HTR-8/SVneo (cell line): ENCODE measurements at regions not wholly inside any gene's neighbourhood (a gene's known extent, or its start where the extent isn't known, plus 50 kb on each side); places are given as distances from the start of the nearest gene placed in this dataset.
"Not testable (repeated sequence)": the region's sequence is repeated elsewhere in the genome, so short reads cannot be mapped to it uniquely, and the experiment has no call there.

Experiments
- DNase-seq: peaks from one replicate; pipeline ENCODE4 v3.0.0; 2011; ENCODE audit warnings: low spot score, mixed read lengths; ENCODE audit not compliant: insufficient read length
- FAIRE-seq: peaks from 2 replicates; lab custom pipeline; 2011; peaks lifted over from hg19 to GRCh38; lab: Jason Lieb, UNC

- no peak for FAIRE-seq
- DNase-seq: peak; percentile 28
Observed at GRCh38 chr10:90222372-90222771, 521.0 kb downstream of the KIF20B start.

DNA sequence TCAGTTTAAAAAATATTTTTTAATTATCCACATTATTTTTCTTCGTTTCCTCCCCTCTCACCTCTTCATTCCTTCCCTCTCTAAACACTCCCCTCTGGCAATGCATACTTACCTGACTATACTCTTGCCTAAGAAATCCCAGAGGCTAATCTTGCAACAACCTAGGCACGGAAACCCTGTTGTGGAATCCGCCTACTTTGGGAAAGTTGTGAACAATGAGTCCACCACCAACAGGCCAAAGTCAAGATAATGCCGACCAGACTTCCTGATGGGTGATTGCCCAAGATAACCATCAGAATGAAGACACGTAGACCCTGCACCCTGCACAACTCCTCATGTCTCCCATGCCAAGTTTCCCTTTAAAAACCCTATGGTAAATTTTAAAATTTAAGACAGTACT, 521.5 kb downstream of the KIF20B start:
- FAIRE-seq: no peak
- DNase-seq: no peak

DNA sequence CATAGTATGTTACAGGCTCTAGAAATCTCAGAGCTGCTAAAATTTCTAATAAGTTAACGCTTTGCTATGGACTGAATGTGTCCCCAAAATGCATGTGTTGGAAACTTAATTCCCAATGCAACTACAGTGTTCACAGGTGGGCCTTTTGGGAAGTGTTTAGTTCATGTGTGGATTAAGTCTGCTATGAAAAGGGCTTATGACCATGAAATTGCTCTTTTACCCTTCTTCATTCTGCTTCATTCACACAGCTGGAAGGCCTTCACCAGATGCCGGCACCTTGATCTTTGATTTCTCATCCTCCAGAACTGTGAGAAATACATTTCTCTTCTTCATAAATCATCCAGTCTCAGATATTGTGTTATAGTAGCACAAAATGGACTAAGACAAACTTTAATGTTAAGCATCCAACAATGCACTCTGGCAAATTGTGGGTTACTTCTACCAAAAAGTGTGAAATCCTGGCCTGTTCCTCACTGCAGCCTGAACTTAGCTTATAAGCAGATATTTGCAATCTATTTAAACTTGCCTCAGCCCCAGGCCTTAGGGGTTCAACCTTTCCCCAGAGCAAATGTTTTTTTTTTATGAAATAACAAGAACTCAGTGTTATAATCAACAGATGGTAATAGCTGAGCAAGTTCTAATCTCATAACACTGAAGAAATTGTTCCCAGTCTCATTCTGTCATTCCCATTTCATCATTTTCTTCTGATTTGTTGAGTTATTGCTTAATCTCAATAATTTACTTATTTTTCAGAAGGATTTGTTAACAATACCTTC, 523.6 kb downstream of the KIF20B start:
- DNase-seq (no peak), FAIRE-seq (no peak)

DNA sequence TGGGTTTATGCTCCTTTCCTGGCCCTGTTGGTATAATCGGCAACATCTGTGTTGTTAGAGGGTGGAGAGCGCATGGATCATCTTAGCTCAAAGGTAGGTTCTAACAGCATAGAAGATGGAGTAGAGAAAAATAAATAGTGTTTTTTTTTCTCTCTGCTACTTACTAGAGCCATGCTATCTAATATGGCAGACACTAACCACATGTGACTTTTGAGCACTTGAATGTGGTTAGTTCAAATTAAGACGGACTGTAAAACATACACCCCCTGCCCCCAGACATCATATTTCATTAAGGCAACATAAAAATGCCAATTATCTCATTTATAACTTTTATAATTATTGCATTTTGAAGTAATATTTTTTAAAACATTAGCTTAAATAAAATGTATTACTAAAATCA, 525.1 kb downstream of the KIF20B start:
- FAIRE-seq: no peak

DNA sequence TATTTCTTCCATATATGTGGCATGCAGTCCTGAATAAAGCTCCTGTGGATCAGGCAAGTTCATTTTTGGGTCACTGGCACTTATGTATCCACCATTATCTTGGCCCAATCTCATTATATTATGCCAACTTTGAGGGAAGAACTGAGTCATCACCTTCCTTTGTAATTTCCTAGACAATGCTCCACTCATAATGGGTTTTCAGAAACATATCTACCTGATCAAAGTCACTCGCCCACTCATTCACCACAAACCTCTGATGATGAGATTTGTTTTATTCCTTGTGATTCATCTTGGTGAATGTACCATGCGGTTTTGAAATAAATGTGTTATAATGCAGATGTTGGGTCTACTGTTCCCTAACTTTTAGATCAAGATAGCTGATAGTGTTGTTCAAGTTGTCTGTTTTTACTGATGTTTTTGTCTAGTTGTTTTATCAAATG, 525.8 kb downstream of the KIF20B start:
- FAIRE-seq (no peak), DNase-seq (no peak)

More for the DNA sequence above, 525.1 kb downstream of the KIF20B start:
- DNase-seq: no peak

DNA sequence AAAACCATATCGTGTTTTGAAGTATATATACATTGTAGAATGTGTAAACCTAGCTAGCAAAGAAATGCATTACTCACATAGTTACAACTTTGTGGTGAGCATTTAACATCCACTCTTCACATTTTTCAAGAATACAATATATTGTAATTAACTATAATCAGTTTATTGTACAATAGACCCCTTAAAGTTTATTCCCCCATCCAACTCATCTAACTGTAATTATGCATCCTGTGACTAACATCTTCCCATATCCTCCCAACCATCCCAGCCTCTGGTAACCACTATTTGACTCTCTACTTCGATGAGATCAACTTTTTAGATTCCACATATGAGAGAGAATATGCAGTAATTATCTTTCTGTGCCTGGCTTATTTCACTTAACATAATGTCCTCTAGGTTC, 526.4 kb downstream of the KIF20B start:
- DNase-seq (no peak), FAIRE-seq (no peak)

GRCh38 chr10:90229486-90229885, 528.1 kb downstream of the KIF20B start:
- FAIRE-seq: no peak

GRCh38 chr10:90233805-90234204, 532.4 kb downstream of the KIF20B start:
- not testable (repeated sequence) for DNase-seq, FAIRE-seq

More at GRCh38 chr10:90229486-90229885, 528.1 kb downstream of the KIF20B start:
- DNase-seq: no peak

DNA sequence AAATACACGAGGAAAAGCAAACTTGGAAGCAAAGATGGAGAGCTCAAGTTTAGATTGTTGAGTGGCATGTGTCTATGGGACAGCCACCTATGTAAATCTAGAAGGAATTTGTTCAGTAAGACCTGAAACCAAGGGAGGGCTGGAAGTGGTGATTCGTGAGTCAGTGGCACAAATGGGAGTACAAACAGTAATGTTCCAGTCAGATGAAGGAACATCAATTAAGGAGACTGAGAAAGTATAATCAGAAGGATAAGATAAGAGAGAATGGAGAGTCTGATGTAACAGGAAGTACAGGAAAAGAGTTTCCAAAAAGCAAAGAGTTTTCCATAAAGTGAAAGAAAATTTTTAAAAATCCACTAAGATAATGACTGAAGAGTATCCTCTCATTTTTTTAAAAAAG, 544.2 kb downstream of the KIF20B start:
- DNase-seq (no peak), FAIRE-seq (no peak)

GRCh38 chr10:90250784-90251183, 549.4 kb downstream of the KIF20B start:
- not testable (repeated sequence) for FAIRE-seq, DNase-seq

GRCh38 chr10:90269699-90270098, 568.3 kb downstream of the KIF20B start:
- FAIRE-seq (no peak), DNase-seq (no peak)

GRCh38 chr10:90274721-90275468, 573.5 kb downstream of the KIF20B start:
- DNase-seq: no peak
- FAIRE-seq: no peak

DNA sequence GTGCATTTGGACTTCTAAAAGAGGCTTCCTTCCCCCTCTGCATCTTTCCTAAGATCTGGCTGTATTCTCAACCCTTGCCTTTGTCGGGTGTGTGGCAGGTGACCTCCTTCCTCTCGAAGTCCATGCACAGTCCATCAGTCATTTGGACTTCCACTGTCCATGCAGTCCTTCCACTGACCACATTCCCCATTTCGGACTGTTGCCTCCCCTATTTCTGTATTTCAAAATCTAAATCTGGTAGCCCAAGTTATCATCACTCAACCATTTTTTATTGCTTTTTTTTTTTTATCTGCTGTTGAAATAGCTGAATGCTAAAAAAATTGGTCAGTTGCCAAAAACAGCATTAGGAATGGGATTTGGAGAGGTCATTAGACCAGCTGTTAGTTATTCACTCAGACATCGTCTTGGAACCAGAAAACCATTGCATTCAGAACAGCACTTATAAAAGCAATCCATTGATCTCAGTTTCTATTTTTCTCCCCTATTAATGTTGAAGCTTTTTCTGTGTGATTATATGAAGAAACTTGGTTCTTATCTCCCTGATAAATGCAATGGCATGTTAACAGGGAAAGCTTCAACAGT, 575.6 kb downstream of the KIF20B start:
- FAIRE-seq: no peak
- DNase-seq: no peak

DNA sequence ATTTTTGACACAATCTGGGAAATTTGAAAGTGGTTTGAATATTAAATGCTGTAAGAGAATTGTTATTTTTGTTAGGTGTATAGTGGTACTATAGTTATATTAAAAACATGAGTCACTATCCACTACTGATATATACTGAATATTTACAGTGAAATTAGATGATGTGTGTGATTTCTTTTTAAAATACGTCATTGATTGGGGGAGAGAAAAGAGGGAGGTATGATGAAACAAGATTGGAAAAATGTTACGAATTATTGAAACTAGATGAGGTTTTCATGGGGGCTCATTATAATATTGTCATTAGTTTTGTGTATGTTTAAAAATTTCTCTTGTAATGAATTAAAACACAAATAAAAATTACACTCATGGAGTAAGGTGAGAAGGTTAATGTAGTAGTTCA, 571.4 kb downstream of the HTR7 start:
- DNase-seq (no peak), FAIRE-seq (no peak)

DNA sequence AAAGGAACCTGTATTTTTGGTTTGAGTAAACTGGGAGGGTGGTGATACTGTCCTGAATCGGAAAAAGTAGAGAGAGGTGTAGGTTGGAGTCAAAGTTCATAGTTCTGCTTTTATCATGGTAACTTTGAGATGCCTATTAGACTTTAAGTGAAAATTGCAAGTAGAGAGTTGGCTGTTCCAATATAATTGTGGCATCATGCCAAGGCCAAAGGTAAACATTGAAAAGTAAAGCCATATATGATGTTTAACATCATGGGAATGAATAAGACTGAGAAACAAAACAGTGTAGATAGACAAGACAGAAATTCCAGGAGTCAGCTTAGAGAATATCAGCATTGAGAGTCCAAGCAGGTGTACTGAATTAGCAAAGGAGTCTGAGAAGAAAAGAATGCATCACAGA, 570.9 kb downstream of the HTR7 start:
- no peak for FAIRE-seq
- DNase-seq: no peak

GRCh38 chr10:90288391-90288933, 569.4 kb downstream of the HTR7 start:
- FAIRE-seq (no peak), DNase-seq (no peak)

DNA sequence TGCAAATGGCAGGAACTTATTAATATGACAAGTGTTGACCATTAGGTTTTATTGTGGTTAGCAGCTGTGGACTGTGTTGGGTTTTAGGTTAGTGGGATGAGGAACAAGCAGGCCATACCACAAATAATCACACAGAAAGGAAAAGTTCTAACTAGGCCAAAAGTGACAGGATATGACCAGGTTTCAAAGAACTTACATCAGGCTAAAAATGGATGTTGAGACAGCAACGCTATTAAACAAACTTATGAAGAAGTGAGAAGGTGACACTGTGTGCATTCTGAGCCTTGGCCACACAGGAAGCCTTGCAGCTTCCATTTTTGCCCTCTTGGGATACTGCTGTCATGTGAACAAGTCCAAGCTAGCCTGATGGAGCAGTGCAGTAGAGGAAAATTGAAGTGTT, 568.8 kb downstream of the HTR7 start:
- DNase-seq (no peak), FAIRE-seq (no peak)

- FAIRE-seq: no peak
- no peak for DNase-seq
Observed at GRCh38 chr10:90293616-90294015, 564.2 kb downstream of the HTR7 start.

DNA sequence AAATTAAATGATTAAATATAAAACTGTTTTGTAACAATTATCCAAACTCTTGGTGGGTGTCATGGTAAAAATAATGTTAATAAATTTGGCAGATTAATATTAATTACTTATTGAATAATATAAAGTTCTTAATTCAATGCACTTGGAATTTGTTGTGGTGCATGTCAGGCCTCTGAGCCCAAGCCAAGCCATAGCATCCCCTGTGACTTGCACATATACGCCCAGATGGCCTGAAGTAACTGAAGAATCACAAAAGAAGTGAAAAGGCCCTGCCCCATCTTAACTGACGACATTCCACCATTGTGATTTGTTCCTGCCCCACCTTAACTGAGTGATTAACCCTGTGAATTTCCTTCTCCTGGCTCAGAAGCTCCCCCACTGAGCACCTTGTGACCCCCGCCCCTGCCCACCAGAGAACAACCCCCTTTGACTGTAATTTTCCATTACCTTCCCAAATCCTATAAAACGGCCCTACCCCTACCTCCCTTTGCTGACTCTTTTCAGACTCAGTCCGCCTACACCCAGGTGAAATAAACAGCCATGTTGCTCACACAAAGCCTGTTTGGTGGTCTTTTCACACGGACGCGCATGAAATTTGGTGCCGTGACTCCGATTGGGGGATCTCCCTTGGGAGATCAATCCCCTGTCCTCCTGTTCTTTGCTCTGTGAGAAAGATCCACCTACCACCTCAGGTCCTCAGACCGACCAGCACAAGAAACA, 562.9 kb downstream of the HTR7 start:
- not testable (repeated sequence) for FAIRE-seq, DNase-seq

- not testable (repeated sequence) for DNase-seq, FAIRE-seq
Observed at GRCh38 chr10:90302031-90302430, 555.8 kb downstream of the HTR7 start.
